ENCODE measurements at regions not wholly inside any gene's neighbourhood (a gene's known extent, or its start where the extent isn't known, plus 50 kb on each side); places are given as distances from the start of the nearest gene placed in this dataset.

DNA sequence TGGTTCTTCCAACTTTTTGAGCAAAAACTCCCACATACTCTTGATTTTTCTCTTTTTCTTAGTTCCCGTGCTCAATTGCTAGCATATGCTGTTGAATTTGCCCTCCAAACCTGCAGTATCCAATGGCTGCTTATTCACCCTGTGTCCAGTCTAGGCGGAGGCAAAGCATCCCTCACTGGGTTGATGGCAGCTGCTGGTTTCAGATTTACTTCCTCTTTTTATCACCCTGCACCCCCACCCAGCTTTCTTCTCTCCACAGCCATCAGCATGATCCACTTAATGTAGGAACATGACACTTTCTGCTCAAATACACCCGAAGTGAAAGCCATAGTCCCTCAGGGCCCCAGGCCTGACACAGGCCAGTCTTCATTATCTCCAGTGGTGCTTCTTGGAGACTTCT, 87.6 kb upstream of the ADARB2 start:
- Histone ChIP-seq H3K23ac (ENCODE audit: low read depth, low read length) (no peak overlapping the region), H3K9ac (ENCODE audit: low read depth, low read length) (no peak overlapping the region), H4K20me1 (ENCODE audit: insufficient read depth, low read length) (no peaks in the 10 kb centered on the region), H3K9me3 (ENCODE audit: control insufficient read depth, insufficient read depth, low read length) (peaks cover 26% of the 10 kb centered on the region), H3K4me3 (ENCODE audit: insufficient read depth, low read depth, low read length) (no peak overlapping the region), H3K9me1 (ENCODE audit: insufficient read depth, low read length) (no peaks in the 10 kb centered on the region), H2BK120ac (ENCODE audit: low read depth, low read length) (no peak overlapping the region), H3K36me3 (ENCODE audit: control insufficient read depth, insufficient read depth, low read length) (no peaks in the 10 kb centered on the region), H3K14ac (replicated peaks; ENCODE audit: low read depth, low read length) (no peak overlapping the region), H3K56ac (ENCODE audit: extremely low read depth, insufficient read depth, low read length) (no peak overlapping the region), H3K27ac (ENCODE audit: insufficient read depth, low read length) (no peak overlapping the region), H4K91ac (ENCODE audit: insufficient read depth, low read depth, low read length) (no peak overlapping the region), H3K79me1 (ENCODE audit: low read depth in 1 of 2, low read length in 2 of 2) (no peaks in the 10 kb centered on the region), H2AK5ac (ENCODE audit: low read depth, low read length) (no peak overlapping the region), H3K18ac (ENCODE audit: low read depth, low read length) (no peak overlapping the region), H3K27me3 (ENCODE audit: control insufficient read depth, insufficient read depth, low read length) (no peaks in the 10 kb centered on the region), H2BK15ac (ENCODE audit: low read depth, low read length) (no peak overlapping the region), H4K5ac (ENCODE audit: low read depth, low read length) (no peak overlapping the region), H2BK5ac (ENCODE audit: low read depth, low read length, poor library complexity, severe bottlenecking) (no peak overlapping the region), H3K4me2 (ENCODE audit: low read depth, low read length) (no peak overlapping the region), H2BK20ac (ENCODE audit: low read depth, low read length) (no peak overlapping the region), H2AK9ac (replicated peaks; ENCODE audit: low read depth, low read length, poor library complexity) (no peak overlapping the region), H2AFZ (replicated peaks; ENCODE audit: low read length, poor library complexity) (no peak overlapping the region), H3K4ac (ENCODE audit: low read depth, low read length) (no peak overlapping the region), H4K8ac (ENCODE audit: low read depth in 2 of 2, low read length in 2 of 2) (no peak overlapping the region), H3K4me1 (ENCODE audit: control insufficient read depth, insufficient read depth, low read length) (no peaks in the 10 kb centered on the region)
- dilution Hi-C loops (cut with HindIII; ENCODE audit: low sequenced_read_pairs, unreplicated experiment) = no loop called here
- no TSS peak for BruUV-seq (replicated peaks)
- no peak for ATAC-seq (ENCODE audit: low read depth)
- intact Hi-C loops (cut with micrococcal nuclease) = no loop called here
- no peak for DNase-seq
- TF ChIP-seq FOS (IDR thresholded peaks at IDR 0.05; ENCODE audit: low read depth, low read length) (no peak), RCOR1 (IDR thresholded peaks at IDR 0.05; ENCODE audit: insufficient replicate concordance, low read length) (no peak), RFX5 (IDR thresholded peaks at IDR 0.05; ENCODE audit: low read depth, low read length) (no peak), RAD21 (IDR thresholded peaks at IDR 0.05; ENCODE audit: low read length) (no peak), NFE2L2 (IDR thresholded peaks at IDR 0.05; ENCODE audit: low read depth, low read length) (no peak), BHLHE40 (IDR thresholded peaks at IDR 0.05; ENCODE audit: low read depth, low read length) (no peak), CHD1 (IDR thresholded peaks at IDR 0.05; ENCODE audit: low read depth, low read length) (no peak), SMC3 (IDR thresholded peaks at IDR 0.05; ENCODE audit: low read depth, low read length) (no peak), MAFK (IDR thresholded peaks at IDR 0.05; ENCODE audit: low read depth, low read length) (no peak), MXI1 (IDR thresholded peaks at IDR 0.05; ENCODE audit: borderline replicate concordance, low read depth, low read length) (no peak), POLR2A (IDR thresholded peaks at IDR 0.05; ENCODE audit: low read depth, low read length) (no peak)
- TF ChIP-seq, protein P1, sequence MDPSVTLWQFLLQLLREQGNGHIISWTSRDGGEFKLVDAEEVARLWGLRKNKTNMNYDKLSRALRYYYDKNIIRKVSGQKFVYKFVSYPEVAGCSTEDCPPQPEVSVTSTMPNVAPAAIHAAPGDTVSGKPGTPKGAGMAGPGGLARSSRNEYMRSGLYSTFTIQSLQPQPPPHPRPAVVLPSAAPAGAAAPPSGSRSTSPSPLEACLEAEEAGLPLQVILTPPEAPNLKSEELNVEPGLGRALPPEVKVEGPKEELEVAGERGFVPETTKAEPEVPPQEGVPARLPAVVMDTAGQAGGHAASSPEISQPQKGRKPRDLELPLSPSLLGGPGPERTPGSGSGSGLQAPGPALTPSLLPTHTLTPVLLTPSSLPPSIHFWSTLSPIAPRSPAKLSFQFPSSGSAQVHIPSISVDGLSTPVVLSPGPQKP (IDR thresholded peaks at IDR 0.05; ENCODE audit: borderline replicate concordance, low read depth, low read length) = no peak
- 39% methylated on average over 3 of the region's 3 CpGs; no CpG with 5 or more reads in 1 of the 2 experiments for WGBS, 2 experiments (ENCODE audit: extremely low coverage in 2 of 2, insufficient read length in 1 of 2)
- ChIA-PET CTCF (no interaction called here), POLR2A (ENCODE audit: unreplicated experiment) (no interaction called here)
- in situ Hi-C loops (cut with MboI; ENCODE audit: low sequenced_read_pairs) = no loop called here
